DND-41 (cell line): ENCODE measurements at regions not wholly inside any gene's neighbourhood (a gene's known extent, or its start where the extent isn't known, plus 50 kb on each side); places are given as distances from the start of the nearest gene placed in this dataset.

ENCODE experiments used
- ATAC-seq: fragments of 200-7000 bp; cut with Tn5 transposase; 3 replicates; pipeline ENCODE4 v1.9.1; 2021; ENCODE audit warnings: low read depth; ENCODE audit not compliant: insufficient read depth
- DNase-seq: peaks from one replicate; pipeline ENCODE4 v3.0.0-alpha.2; 2020
- H2AFZ ChIP-seq: 2 replicates; pipeline ENCODE4 v1.6.0; 2012; ENCODE audit warnings: low read depth, low read length
- H3K27ac ChIP-seq: 2 replicates; pipeline ENCODE4 v1.5.1; 2012; ENCODE audit warnings: low read length, inconsistent platforms
- H3K27me3 ChIP-seq: fragments of 200-600 bp; sonication (generic); 2 replicates; pipeline ENCODE4 v1.6.0; 2012; ENCODE audit warnings: low read length, mild to moderate bottlenecking, inconsistent platforms; ENCODE audit not compliant: insufficient read depth, poor library complexity
- H3K36me3 ChIP-seq: 2 replicates; pipeline ENCODE4 v1.5.1; 2012; ENCODE audit warnings: low read length, inconsistent platforms; ENCODE audit not compliant: insufficient read depth
- H3K4me1 ChIP-seq: 2 replicates; pipeline ENCODE4 v1.5.1; 2012; ENCODE audit warnings: mild to moderate bottlenecking, low read length; ENCODE audit not compliant: insufficient read depth
- H3K4me2 ChIP-seq: 2 replicates; pipeline ENCODE4 v1.6.0; 2012; ENCODE audit warnings: mild to moderate bottlenecking, moderate library complexity, low read length, inconsistent platforms; ENCODE audit not compliant: insufficient read depth
- H3K4me3 ChIP-seq, 2 experiments: fragments of 200-600 bp in 1 of 2; shearing (Covaris generic) in 1 of 2; 2 replicates each; pipeline ENCODE4 v1.5.1; 2012 to 2016; ENCODE audit warnings: inconsistent platforms in 2 of 2, low read length in 2 of 2, mild to moderate bottlenecking in 2 of 2, low read depth in 1 of 2, moderate library complexity in 1 of 2
- H3K79me2 ChIP-seq: 2 replicates; pipeline ENCODE4 v1.6.0; 2012; ENCODE audit warnings: low read length, inconsistent platforms; ENCODE audit not compliant: insufficient read depth
- H3K9ac ChIP-seq: 2 replicates; pipeline ENCODE4 v1.6.0; 2012; ENCODE audit warnings: low read depth, mild to moderate bottlenecking, inconsistent platforms, low read length, moderate library complexity
- H3K9me3 ChIP-seq: 2 replicates; pipeline ENCODE4 v1.5.1; 2012; ENCODE audit warnings: low read length, moderate library complexity, mild to moderate bottlenecking, inconsistent platforms; ENCODE audit not compliant: insufficient read depth, severe bottlenecking
- H4K20me1 ChIP-seq: 2 replicates; pipeline ENCODE4 v1.6.0; 2012; ENCODE audit warnings: low read length; ENCODE audit not compliant: insufficient read depth
- EZH2 ChIP-seq: IDR thresholded peaks from 3 replicates; pipeline ENCODE4 v1.6.1; 2012; ENCODE audit warnings: borderline replicate concordance, low read depth, mild to moderate bottlenecking, moderate library complexity, low read length, inconsistent platforms; ENCODE audit not compliant: severe bottlenecking
- TF ChIP-seq, protein P1 (sequence below): IDR thresholded peaks from 2 replicates; pipeline ENCODE4 v1.5.1; 2012; ENCODE audit warnings: borderline replicate concordance, low read length, moderate library complexity, mild to moderate bottlenecking; ENCODE audit not compliant: poor library complexity, severe bottlenecking; ENCODE audit errors: extremely low read depth

GRCh38 chr9:87359958-87360601, 137.6 kb upstream of the DAPK1 start:
- Histone ChIP-seq H3K4me1 (no peaks in the 10 kb centered on the region), H3K79me2 (no peaks in the 10 kb centered on the region), H4K20me1 (no peaks in the 10 kb centered on the region), H3K4me3 (no peak overlapping the region), H3K27ac (no peak overlapping the region), H3K4me2 (no peak overlapping the region), H3K9ac (no peak overlapping the region), H2AFZ (no peak overlapping the region), H3K36me3 (no peaks in the 10 kb centered on the region), H3K27me3 (no peaks in the 10 kb centered on the region), H3K9me3 (no peaks in the 10 kb centered on the region)
- TF ChIP-seq EZH2: no peak
- TF ChIP-seq, protein P1, sequence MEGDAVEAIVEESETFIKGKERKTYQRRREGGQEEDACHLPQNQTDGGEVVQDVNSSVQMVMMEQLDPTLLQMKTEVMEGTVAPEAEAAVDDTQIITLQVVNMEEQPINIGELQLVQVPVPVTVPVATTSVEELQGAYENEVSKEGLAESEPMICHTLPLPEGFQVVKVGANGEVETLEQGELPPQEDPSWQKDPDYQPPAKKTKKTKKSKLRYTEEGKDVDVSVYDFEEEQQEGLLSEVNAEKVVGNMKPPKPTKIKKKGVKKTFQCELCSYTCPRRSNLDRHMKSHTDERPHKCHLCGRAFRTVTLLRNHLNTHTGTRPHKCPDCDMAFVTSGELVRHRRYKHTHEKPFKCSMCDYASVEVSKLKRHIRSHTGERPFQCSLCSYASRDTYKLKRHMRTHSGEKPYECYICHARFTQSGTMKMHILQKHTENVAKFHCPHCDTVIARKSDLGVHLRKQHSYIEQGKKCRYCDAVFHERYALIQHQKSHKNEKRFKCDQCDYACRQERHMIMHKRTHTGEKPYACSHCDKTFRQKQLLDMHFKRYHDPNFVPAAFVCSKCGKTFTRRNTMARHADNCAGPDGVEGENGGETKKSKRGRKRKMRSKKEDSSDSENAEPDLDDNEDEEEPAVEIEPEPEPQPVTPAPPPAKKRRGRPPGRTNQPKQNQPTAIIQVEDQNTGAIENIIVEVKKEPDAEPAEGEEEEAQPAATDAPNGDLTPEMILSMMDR: no peak
- no peak for ATAC-seq
- DNase-seq: no peak

- Histone ChIP-seq H3K4me2 (no peak overlapping the region), H3K9me3 (no peaks in the 10 kb centered on the region), H2AFZ (no peak overlapping the region), H3K27me3 (no peaks in the 10 kb centered on the region), H3K27ac (no peak overlapping the region), H3K36me3 (no peaks in the 10 kb centered on the region), H3K9ac (no peak overlapping the region), H3K4me1 (no peaks in the 10 kb centered on the region), H3K79me2 (no peaks in the 10 kb centered on the region), H3K4me3 (no peak overlapping the region), H4K20me1 (no peaks in the 10 kb centered on the region)
- no peak for DNase-seq
- no peak for TF ChIP-seq EZH2
- TF ChIP-seq, protein P1: no peak
- ATAC-seq: no peak
Measured at GRCh38 chr9:87370049-87370685, 127.5 kb upstream of the DAPK1 start.

DNA sequence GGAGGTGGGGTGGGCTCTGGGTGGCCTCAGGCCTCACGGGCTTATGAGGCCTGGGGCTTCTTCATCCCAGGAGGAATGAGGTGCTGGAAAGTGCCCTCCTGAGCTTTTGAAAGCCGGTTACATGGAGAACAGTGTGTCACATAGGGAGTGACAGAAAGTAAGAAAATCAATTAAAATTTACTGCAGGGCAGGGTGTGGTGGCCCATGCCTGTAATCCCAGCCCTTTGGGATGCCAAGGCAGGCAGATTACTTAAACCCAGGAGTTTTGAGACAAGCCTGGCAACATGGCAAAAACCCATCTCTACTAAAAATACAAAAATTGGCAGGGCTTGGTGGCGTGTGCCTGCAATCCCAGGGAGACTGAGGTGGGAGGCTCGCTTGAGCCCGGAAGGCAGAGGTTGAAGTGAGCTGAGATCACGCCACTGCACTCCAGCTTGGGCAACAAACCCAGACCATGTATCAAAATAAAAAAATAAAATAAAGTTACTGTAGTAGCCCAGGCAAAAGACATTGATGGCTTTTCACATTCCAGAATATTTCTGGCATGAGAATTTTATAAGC, 125.8 kb upstream of the DAPK1 start:
- no peak overlapping the region for H3K9ac ChIP-seq

More for the DNA sequence above, 125.8 kb upstream of the DAPK1 start:
- no peaks in the 10 kb centered on the region for H3K79me2 ChIP-seq
- no peak overlapping the region for H3K4me2 ChIP-seq
- H3K4me1 ChIP-seq: no peaks in the 10 kb centered on the region
- no peaks in the 10 kb centered on the region for H3K27me3 ChIP-seq
- H3K27ac ChIP-seq: no peak overlapping the region
- ATAC-seq (no peak), DNase-seq (no peak)
- no peaks in the 10 kb centered on the region for H4K20me1 ChIP-seq
- no peaks in the 10 kb centered on the region for H3K36me3 ChIP-seq
- TF ChIP-seq, protein P1: no peak
- no peak for TF ChIP-seq EZH2
- H3K4me3 ChIP-seq: no peak overlapping the region
- H2AFZ ChIP-seq: no peak overlapping the region
- H3K9me3 ChIP-seq: no peaks in the 10 kb centered on the region
